ENCODE measurements at regions not wholly inside any gene's neighbourhood (a gene's known extent, or its start where the extent isn't known, plus 50 kb on each side); places are given as distances from the start of the nearest gene placed in this dataset.

DNA sequence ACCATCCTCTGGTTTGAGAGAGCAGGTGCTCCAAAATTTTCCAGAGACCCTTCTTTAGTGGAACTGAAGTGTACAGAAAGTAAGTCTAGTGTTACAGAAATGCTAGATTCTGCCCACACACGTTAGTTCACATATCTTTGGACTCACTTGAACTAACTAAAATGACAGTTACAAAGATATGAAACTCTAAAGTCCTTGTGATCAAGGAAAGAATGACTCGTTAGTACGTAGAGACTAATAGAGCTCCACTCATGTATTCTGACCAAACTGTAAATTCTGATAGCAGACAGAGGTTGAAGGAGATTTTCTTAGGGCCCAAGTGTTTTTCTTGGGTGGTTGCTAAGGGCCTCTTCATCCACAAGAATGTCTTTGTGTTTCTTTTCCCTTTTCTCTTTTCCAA, 491.5 kb upstream of the B3GALT2 start:
- TF ChIP-seq, protein P1, sequence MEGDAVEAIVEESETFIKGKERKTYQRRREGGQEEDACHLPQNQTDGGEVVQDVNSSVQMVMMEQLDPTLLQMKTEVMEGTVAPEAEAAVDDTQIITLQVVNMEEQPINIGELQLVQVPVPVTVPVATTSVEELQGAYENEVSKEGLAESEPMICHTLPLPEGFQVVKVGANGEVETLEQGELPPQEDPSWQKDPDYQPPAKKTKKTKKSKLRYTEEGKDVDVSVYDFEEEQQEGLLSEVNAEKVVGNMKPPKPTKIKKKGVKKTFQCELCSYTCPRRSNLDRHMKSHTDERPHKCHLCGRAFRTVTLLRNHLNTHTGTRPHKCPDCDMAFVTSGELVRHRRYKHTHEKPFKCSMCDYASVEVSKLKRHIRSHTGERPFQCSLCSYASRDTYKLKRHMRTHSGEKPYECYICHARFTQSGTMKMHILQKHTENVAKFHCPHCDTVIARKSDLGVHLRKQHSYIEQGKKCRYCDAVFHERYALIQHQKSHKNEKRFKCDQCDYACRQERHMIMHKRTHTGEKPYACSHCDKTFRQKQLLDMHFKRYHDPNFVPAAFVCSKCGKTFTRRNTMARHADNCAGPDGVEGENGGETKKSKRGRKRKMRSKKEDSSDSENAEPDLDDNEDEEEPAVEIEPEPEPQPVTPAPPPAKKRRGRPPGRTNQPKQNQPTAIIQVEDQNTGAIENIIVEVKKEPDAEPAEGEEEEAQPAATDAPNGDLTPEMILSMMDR (conservative IDR thresholded peaks at IDR 0.05; ENCODE audit: low read depth, low read length) = no peak
- H3K4me3 ChIP-seq (ENCODE audit: low read depth, low read length) = no peak overlapping the region
- DNase-seq (ENCODE audit: low read depth) = no peak

- no peak overlapping the region for H3K4me3 ChIP-seq (ENCODE audit: low read depth, low read length)
- TF ChIP-seq, protein P1 (conservative IDR thresholded peaks at IDR 0.05; ENCODE audit: low read depth, low read length) = no peak
- no peak for DNase-seq (ENCODE audit: low read depth)
Observed at GRCh38 chr1:193676996-193677549, 490.7 kb upstream of the B3GALT2 start.

GRCh38 chr1:193674292-193674944, 488.0 kb upstream of the B3GALT2 start:
- H3K4me3 ChIP-seq (ENCODE audit: low read depth, low read length) = no peak overlapping the region
- TF ChIP-seq, protein P1 (conservative IDR thresholded peaks at IDR 0.05; ENCODE audit: low read depth, low read length) = no peak
- no peak for DNase-seq (ENCODE audit: low read depth)

GRCh38 chr1:193666485-193667083, 480.2 kb upstream of the B3GALT2 start:
- TF ChIP-seq, protein P1 (conservative IDR thresholded peaks at IDR 0.05; ENCODE audit: low read depth, low read length) = no peak
- no peak for DNase-seq (ENCODE audit: low read depth)
- H3K4me3 ChIP-seq (ENCODE audit: low read depth, low read length) = no peak overlapping the region

DNA sequence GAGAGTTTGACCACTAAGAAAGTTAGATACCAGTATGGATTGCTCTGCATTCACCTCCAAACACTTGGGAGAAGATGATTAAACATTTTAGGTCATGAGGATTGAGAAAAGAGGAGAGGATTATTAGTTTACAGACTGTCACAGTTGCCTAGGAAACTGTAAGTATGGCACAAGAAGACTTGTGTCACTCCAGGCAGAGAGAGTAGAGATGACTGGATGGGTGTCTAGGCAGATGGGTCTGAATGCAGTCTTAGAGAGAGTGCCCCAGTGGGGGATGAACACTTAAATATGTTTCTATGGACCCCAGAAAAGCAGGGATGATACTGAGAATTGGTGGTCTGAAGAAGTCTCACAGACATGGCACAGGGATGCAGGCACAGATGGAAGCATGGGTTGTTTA, 477.6 kb upstream of the B3GALT2 start:
- DNase-seq (ENCODE audit: low read depth) = no peak
- TF ChIP-seq, protein P1 (conservative IDR thresholded peaks at IDR 0.05; ENCODE audit: low read depth, low read length) = no peak
- H3K4me3 ChIP-seq (ENCODE audit: low read depth, low read length) = no peak overlapping the region

- DNase-seq (ENCODE audit: low read depth) = no peak
- no peak overlapping the region for H3K4me3 ChIP-seq (ENCODE audit: low read depth, low read length)
- TF ChIP-seq, protein P1 (conservative IDR thresholded peaks at IDR 0.05; ENCODE audit: low read depth, low read length) = no peak
Observed at GRCh38 chr1:193662030-193662429, 475.6 kb upstream of the B3GALT2 start.

All from epithelial cell of proximal tubule (primary cell).